Kidney (tissue), 13 donors: ENCODE measurements at regions not wholly inside any gene's neighbourhood (a gene's known extent, or its start where the extent isn't known, plus 50 kb on each side); places are given as distances from the start of the nearest gene placed in this dataset.

Experiments
- DNase-seq, 5 donors: peaks; one replicate each; pipeline ENCODE4 v3.0.0-alpha.2; 2013 to 2020
- FAIRE-seq: peaks from 2 replicates; lab custom pipeline; 2012; peaks lifted over from hg19 to GRCh38; lab: Jason Lieb, UNC
- H3K27ac ChIP-seq, 2 donors: one replicate each; pipeline ENCODE4 v1.7.0; 2013; ENCODE audit warnings: low read depth in 2 of 2, low read length in 2 of 2, inconsistent platforms in 1 of 2
- H3K27me3 ChIP-seq: one replicate; pipeline ENCODE4 v1.7.1; 2013; ENCODE audit warnings: low read length, inconsistent platforms; ENCODE audit not compliant: control insufficient read depth, insufficient read depth
- H3K36me3 ChIP-seq, 3 donors: one replicate each; pipeline versions ENCODE4 v1.7.0 to v1.7.1; 2013; ENCODE audit warnings: low read length in 3 of 3, control low read depth in 1 of 3, inconsistent platforms in 1 of 3; ENCODE audit not compliant: insufficient read depth in 3 of 3, control insufficient read depth in 2 of 3
- H3K4me1 ChIP-seq, 3 donors: one replicate each; pipeline versions ENCODE4 v1.7.0 to v1.7.1; 2013; ENCODE audit warnings: low read length in 3 of 3, inconsistent platforms in 1 of 3, low read depth in 1 of 3; ENCODE audit not compliant: control insufficient read depth in 2 of 3, insufficient read depth in 2 of 3
- H3K4me3 ChIP-seq, 3 donors: one replicate each; pipeline versions ENCODE4 v1.7.0 to v1.8.1; 2013; ENCODE audit warnings: low read length in 3 of 3, control low read depth in 1 of 3, inconsistent platforms in 1 of 3
- H3K9ac ChIP-seq, 3 donors: one replicate each; pipeline versions ENCODE4 v1.7.0 to v1.7.1; 2013; ENCODE audit warnings: low read length in 3 of 3, control low read depth in 1 of 3, inconsistent platforms in 1 of 3
- H3K9me3 ChIP-seq, 3 donors: one replicate each; pipeline versions ENCODE4 v1.7.0 to v1.7.1; 2013; ENCODE audit warnings: low read length in 3 of 3, control low read depth in 1 of 3, inconsistent platforms in 1 of 3; ENCODE audit not compliant: control insufficient read depth in 2 of 3, insufficient read depth in 1 of 3
- intact Hi-C: fragments of 100-400 bp; cut with DNase I; formaldehyde crosslinking; loops from one replicate; pipeline ENCODE4 v1.11.1; 2022
- TF ChIP-seq, protein P1 (sequence below): IDR thresholded peaks from 3 replicates; pipeline ENCODE4 v1.5.1; 2012; ENCODE audit warnings: mild to moderate bottlenecking, moderate library complexity, borderline replicate concordance; ENCODE audit not compliant: insufficient read depth; ENCODE audit errors: extremely low read depth
- donor health status: control.
- donor health status: control.
- donor health status: control.
- donor health status: control.
- donor health status: control.
- donor health status: DM: yes; HTN: yes; CAD: no.
- donor health status: Normal renal cell carcinoma (clear cell type).

DNA sequence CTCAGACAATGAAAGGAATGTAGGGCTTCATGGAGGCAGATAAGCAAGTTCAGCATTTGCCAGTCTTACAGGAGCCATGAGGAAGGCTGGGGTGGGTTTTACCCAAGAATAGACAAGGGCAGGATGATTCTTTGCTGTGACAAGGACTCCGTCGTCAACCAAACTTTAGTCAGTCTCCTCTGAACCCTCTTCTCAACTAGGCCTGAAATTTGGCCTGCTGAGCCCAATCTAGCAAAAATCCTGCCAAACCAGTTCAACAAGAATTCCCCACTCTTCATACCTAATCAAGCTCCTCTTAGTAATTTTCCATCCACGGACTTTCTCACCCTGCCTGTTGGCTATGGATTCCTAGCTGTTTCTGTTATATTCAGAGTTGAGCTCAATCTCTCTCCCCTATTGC is 280.5 kb downstream of the TBL1XR1 start:
- Histone ChIP-seq H3K9me3 (no peaks in the 10 kb centered on the region), H3K4me1 (no peaks in the 10 kb centered on the region), H3K4me3 (no peak overlapping the region), H3K9ac (no peak overlapping the region), H3K27ac (no peak overlapping the region), H3K36me3 (no peaks in the 10 kb centered on the region), H3K27me3 (no peaks in the 10 kb centered on the region)
- TF ChIP-seq, protein P1, sequence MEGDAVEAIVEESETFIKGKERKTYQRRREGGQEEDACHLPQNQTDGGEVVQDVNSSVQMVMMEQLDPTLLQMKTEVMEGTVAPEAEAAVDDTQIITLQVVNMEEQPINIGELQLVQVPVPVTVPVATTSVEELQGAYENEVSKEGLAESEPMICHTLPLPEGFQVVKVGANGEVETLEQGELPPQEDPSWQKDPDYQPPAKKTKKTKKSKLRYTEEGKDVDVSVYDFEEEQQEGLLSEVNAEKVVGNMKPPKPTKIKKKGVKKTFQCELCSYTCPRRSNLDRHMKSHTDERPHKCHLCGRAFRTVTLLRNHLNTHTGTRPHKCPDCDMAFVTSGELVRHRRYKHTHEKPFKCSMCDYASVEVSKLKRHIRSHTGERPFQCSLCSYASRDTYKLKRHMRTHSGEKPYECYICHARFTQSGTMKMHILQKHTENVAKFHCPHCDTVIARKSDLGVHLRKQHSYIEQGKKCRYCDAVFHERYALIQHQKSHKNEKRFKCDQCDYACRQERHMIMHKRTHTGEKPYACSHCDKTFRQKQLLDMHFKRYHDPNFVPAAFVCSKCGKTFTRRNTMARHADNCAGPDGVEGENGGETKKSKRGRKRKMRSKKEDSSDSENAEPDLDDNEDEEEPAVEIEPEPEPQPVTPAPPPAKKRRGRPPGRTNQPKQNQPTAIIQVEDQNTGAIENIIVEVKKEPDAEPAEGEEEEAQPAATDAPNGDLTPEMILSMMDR, result no peak
- FAIRE-seq (no peak), DNase-seq (peak in 3 of 5 donors; percentile 27 to 66 (median 65))
- intact Hi-C loops, result no loop called here

DNA sequence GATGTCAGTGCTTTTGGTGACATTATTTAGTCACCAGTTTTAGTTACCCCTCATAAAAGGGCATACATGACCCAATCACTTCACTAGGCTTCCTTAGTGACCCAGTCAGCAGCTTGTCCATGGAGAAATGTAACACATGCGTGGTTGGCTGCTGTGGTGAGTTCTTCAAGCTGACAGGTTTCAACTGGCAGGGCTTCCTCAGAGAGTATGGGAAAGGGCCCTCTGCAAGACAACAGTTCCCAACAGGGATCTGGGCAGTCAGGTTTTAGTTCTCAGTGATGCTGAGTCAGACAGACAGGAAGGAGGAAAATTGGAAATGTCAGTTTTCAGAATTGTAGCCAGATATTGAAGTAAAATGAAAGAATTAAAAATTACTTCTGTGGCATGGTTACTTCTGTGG is 282.5 kb downstream of the TBL1XR1 start:
- TF ChIP-seq, protein P1, result no peak
- DNase-seq, result no peak

GRCh38 chr3:176911579-176911978 is 285.7 kb downstream of the TBL1XR1 start:
- H3K4me1 ChIP-seq, result peaks cover 0 to 1% (median 0%) of the 10 kb centered on the region in 3 donors
- FAIRE-seq, result no peak
- no peak overlapping the region for H3K27ac ChIP-seq
- H3K4me3 ChIP-seq, result no peak overlapping the region
- TF ChIP-seq, protein P1, result no peak
- no peaks in the 10 kb centered on the region for H3K27me3 ChIP-seq
- no peak for DNase-seq
- no peaks in the 10 kb centered on the region for H3K9me3 ChIP-seq
- intact Hi-C loops, result no loop called here
- no peaks in the 10 kb centered on the region for H3K36me3 ChIP-seq
- no peak overlapping the region for H3K9ac ChIP-seq

More for the DNA sequence above, 282.5 kb downstream of the TBL1XR1 start:
- no peak overlapping the region for H3K4me3 ChIP-seq
- H3K9ac ChIP-seq, result no peak overlapping the region
- no peaks in the 10 kb centered on the region for H3K27me3 ChIP-seq
- H3K4me1 ChIP-seq, result no peaks in the 10 kb centered on the region
- no peaks in the 10 kb centered on the region for H3K36me3 ChIP-seq
- intact Hi-C loops, result no loop called here
- no peak overlapping the region for H3K27ac ChIP-seq
- no peak for FAIRE-seq
- no peaks in the 10 kb centered on the region for H3K9me3 ChIP-seq

DNA sequence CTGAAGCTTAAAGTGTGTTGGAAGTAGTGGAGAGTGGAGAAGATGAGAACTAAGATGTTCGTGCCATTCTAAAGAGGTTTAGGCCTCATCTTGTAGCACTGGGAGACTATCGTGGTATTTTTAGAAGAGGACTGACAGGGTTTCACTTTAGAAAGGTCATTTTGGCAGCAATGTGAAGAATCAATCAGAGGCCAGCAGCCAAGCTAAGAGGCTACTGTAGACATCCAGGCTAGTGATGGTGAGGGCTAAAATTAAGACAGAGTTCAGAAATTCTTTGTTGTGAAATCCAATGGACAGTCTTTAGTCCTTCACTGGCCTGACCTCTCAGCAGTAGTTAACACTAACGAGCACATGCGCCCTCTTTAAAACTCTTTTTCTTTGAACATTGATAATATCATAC is 288.2 kb downstream of the TBL1XR1 start:
- FAIRE-seq (no peak), DNase-seq (no peak)
- intact Hi-C loops, result no loop called here
- Histone ChIP-seq H3K27ac (no peak overlapping the region), H3K4me3 (no peak overlapping the region), H3K4me1 (peaks cover 0 to 3% (median 0%) of the 10 kb centered on the region in 3 donors), H3K27me3 (no peaks in the 10 kb centered on the region), H3K36me3 (no peaks in the 10 kb centered on the region), H3K9ac (no peak overlapping the region), H3K9me3 (no peaks in the 10 kb centered on the region)
- TF ChIP-seq, protein P1, result no peak
